Right hindlimb (tissue), 1 donor: ENCODE measurements at regions not wholly inside any gene's neighbourhood (a gene's known extent, or its start where the extent isn't known, plus 50 kb on each side); places are given as distances from the start of the nearest gene placed in this dataset.
A peak's percentile ranks its signal among the peaks of the same experiment; 100 is the strongest.

Experiments
- DNase-seq: peaks from one replicate; pipeline ENCODE4 v3.0.0-alpha.2; 2018

- DNase-seq: peak; percentile 18
Measured at GRCh38 chr3:90018779-90019178, 911.4 kb downstream of the EPHA3 start.

- no peak for DNase-seq
Measured at GRCh38 chr3:90025019-90025418, 917.6 kb downstream of the EPHA3 start.

GRCh38 chr3:90026406-90026805 is 919.0 kb downstream of the EPHA3 start:
- DNase-seq: no peak

- no peak for DNase-seq
Measured at GRCh38 chr3:90031121-90031520, 923.7 kb downstream of the EPHA3 start.

GRCh38 chr3:90032980-90033641 is 925.7 kb downstream of the EPHA3 start:
- DNase-seq: no peak

- no peak for DNase-seq
Measured at GRCh38 chr3:90034038-90034437, 926.6 kb downstream of the EPHA3 start.

GRCh38 chr3:90035643-90036042 is 928.2 kb downstream of the EPHA3 start:
- DNase-seq: no peak

- DNase-seq: no peak
Measured at GRCh38 chr3:90036939-90037469, 929.6 kb downstream of the EPHA3 start.

GRCh38 chr3:90039994-90040393 is 932.6 kb downstream of the EPHA3 start:
- no peak for DNase-seq

GRCh38 chr3:90040554-90040953 is 933.1 kb downstream of the EPHA3 start:
- DNase-seq: no peak

GRCh38 chr3:90041995-90042394 is 934.6 kb downstream of the EPHA3 start:
- no peak for DNase-seq

- no peak for DNase-seq
Measured at GRCh38 chr3:90043287-90043686, 935.9 kb downstream of the EPHA3 start.

GRCh38 chr3:90044084-90044816 is 936.8 kb downstream of the EPHA3 start:
- no peak for DNase-seq

- DNase-seq: no peak
Measured at GRCh38 chr3:90052425-90052950, 945.1 kb downstream of the EPHA3 start.

- DNase-seq: no peak
Measured at GRCh38 chr3:90054311-90054710, 946.9 kb downstream of the EPHA3 start.

GRCh38 chr3:90055666-90056065 is 948.2 kb downstream of the EPHA3 start:
- DNase-seq: no peak

GRCh38 chr3:90056281-90057032 is 949.0 kb downstream of the EPHA3 start:
- DNase-seq: no peak

GRCh38 chr3:90062016-90062415 is 954.6 kb downstream of the EPHA3 start:
- no peak for DNase-seq

- DNase-seq: no peak
Measured at GRCh38 chr3:90062631-90063200, 955.3 kb downstream of the EPHA3 start.

GRCh38 chr3:90068783-90069182 is 961.4 kb downstream of the EPHA3 start:
- no peak for DNase-seq

GRCh38 chr3:90069748-90070147 is 962.3 kb downstream of the EPHA3 start:
- no peak for DNase-seq

- DNase-seq: no peak
Measured at GRCh38 chr3:90076136-90076535, 968.7 kb downstream of the EPHA3 start.

- no peak for DNase-seq
Measured at GRCh38 chr3:90080988-90081387, 973.6 kb downstream of the EPHA3 start.
